GM19438 (cell line): ENCODE measurements at regions not wholly inside any gene's neighbourhood (a gene's known extent, or its start where the extent isn't known, plus 50 kb on each side); places are given as distances from the start of the nearest gene placed in this dataset.

ENCODE experiments used
- ATAC-seq: cut with Tn5 transposase; IDR thresholded peaks from one replicate; pipeline ENCODE4 v1.9.1; 2021; ENCODE audit warnings: low read depth; ENCODE audit not compliant: unreplicated experiment

DNA sequence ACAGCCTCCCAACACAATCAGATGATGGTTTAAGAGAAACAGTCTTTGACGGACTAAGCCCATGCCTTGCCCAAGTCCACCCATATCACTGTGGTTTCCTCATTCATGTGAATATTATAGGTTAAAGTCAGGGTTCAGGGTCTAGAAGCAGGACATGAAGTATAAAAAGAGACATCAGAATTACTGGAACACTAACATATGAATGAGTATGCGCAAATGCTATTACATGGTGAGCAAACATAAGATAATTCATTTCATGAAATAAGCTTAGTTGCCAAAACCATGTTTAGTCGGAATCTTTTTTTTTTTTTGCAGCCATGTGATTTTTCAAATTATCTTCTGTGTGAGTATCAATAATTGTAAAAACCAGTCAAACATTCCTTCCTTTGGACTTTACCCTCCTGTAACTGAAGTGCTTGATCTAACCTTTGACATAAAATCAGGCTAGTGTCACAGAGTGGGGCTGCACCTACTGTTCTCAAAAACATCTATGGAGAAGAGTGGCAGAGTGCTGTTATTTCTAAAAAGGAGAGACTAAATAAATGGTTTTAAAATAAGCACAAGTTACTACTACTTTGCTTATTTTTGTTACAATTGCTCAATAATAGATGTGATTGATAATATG lies 84.9 kb upstream of the NRIP1 start:
- no peak for ATAC-seq

DNA sequence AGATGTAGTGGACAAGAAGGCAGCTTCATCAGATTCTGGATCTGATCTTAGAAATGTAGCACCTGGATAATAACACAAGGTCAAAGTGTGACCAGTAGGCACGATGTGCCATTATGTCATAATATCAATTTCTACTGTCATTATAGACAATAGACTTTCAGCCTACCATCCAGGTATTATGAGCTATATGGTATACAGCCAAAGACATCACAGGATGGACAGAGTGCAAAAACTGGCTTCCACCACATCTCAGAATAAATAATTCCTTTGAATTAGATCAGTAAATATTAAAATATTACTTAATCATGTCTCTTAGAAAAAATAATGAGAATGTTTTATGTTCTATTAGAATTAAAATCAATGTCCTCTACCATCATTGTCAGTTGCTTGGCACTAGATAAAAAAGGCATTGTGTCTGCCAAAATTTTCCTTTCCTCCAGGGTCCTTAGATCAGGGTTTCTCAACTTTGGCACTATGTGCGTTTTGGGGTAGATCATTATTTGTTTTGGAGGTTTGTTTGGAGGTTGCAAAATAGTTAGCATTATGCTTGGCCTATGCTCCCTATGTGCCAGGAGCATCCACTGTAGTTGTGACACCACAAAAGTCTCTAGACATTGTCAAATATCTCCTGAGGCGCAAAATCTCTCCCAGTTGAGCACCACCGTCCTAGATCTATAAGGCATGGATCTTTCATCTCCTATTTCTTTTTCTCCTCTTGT lies 86.7 kb upstream of the NRIP1 start:
- no peak for ATAC-seq

DNA sequence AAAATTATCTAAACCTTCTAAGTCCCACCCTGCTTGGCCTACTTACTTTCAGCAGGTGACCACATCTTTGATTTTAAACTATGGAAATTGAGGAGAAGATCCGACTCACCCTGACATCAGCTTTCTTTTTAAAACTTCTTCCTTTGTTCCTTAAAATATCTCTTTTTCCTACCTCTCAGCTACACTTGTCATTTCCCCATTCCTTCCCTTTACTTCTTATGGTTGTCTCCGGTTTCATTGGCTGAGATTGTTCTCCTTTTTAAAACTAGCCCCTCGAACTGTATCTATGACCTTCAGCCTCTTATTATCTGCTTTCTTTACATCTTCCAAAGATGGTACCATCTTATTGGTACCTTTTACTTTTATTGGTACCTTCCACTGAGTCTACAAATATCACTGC lies 87.8 kb upstream of the NRIP1 start:
- ATAC-seq = no peak

DNA sequence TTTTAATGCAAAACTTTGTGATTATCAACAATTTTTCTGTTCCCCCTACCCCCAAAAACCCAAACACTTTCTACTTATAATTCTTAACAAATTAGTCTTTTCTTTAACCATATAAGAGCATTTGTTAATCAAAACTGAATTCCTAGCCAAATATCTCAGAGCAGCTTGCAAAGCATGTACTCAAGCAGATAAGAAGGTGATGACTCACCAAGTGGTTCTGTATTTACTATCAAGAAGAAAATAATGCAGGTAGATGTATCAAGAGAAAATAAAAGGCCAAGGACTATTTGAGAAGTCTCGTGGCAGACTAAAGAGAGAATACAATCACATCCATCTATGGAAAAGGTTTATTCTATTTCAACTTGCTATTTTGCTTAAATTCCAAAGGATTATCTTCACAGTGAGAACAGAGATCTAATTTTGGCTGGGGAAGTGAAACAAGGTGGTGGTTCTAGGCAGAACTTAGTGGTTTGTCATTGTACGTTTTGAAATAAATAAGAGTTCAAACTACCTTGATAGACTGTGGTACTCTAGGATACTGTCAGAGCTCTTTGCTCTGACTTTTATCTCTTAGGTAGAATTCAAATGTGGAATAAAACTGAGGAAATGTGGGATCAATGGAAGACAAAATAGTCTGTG lies 94.7 kb upstream of the NRIP1 start:
- ATAC-seq = no peak

DNA sequence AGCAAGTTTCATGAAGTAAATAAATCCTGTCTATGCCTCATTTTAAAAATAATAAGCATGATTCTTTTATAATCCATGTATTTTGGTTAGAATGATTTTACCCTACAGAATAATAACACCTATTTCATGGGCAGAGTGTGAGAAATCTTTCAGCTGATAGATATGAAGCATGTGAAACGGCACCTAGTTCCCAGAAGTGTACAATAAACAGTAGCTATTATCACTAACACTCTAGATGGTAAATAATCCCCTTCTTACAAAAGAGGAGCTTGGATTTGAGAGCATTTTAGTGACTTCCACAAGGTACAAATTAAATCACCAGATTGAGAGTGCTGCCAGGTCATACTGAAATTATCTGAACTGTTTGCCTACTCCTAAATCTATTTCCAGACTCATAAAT lies 95.3 kb upstream of the NRIP1 start:
- no peak for ATAC-seq

DNA sequence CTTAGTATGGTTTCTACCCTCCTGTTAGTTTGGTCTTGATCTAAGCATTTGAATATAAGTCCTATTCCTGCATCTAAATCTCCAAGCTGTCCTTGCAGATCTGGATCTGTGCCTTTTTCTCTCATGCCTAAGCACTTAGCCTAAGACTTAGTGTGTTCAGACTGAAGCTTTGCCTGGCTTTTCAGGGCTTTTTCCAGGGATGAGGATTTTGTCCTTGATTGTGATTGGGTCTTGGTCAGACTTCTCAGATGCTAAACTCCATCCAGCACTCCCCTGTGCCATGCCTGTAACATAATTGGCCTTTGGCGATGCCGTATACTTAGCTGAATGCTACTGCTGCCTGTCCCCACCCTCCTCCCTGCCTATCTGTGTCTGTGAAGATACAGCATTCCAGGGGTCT lies 98.1 kb upstream of the NRIP1 start:
- no peak for ATAC-seq

DNA sequence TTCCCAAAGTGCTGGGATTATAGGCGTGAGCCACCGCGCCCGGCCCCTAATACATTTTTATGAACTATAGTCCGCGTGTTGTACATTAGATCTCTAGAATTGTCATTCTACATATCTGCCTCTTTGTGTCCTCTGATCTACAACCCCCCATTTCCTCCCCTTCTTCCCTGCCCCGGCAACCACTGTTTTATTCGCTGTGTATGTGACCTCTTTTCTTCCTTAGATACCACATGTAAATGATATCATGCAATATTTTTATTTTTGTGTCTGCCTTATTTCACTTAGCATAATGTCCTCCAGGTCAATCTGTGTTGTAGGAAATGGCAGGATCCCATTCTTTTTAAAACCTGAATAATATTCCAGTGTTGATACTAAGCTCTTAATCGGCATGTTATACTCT lies 99.5 kb upstream of the NRIP1 start:
- no peak for ATAC-seq

DNA sequence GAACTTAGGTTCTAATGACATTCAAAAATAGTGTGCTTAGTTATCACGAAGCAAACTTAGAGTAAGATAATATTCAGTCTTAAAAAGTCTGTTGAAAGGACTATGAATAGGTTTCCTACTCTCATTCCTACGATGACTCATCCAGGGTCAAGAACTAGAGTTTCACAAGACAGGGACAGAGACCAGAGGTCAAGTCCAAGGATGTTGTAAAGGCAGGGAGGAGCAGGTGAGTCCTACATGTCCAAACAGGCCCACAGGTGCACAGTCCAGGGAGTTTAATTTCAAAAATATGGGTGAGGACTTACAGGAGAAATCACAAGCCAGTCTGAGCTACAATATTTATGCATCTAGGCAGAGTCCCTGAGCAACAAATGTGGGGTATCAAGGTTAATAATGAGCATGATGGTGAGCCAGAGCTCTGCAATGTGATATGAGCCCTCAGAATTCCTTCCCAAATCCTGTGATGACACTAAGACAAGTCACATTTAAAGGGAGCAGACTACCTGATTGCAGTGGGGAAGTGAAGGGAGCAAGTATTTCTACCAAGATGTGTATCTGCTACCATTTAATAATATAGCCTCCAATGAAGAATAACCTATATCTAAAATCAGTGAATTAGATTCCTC lies 100.0 kb upstream of the NRIP1 start:
- ATAC-seq = no peak

DNA sequence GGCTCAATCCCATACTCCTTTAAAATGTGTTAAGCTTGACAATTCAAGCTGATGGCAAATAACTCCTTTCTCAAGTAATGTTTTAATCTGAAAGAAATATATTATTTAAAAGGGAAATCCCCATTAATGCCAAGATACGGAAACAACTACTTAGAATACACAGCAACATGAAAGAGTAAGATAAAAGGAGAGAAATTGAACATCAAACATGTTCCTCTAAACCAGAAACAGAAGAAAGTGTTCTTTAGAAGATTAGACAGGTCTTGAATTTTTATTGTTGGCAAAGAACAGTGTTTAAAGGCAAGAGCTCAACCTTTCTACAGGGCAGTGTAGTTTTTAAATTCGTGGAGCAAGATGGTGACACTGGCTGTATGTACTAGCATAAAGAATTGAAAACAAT lies 105.8 kb upstream of the NRIP1 start:
- no peak for ATAC-seq

DNA sequence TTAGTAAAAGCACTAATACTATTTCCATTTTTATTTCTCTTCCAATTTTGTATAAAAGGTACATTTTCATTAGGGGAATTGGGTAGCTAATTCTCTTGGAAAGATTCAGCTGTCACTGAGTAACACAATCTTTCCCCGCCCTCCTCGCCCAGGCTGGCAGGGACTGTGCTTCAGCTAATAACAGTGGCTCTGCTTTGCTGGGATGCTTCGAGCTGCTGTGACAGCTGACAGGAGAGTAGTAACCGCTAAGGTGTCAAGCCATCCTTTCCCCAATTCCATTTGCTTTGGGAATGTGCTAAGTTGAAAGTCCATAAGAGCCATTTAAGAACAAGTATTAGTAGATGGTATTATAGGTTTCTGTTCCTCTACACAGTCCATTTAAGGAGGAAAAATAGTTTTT lies 106.7 kb upstream of the NRIP1 start:
- no peak for ATAC-seq

DNA sequence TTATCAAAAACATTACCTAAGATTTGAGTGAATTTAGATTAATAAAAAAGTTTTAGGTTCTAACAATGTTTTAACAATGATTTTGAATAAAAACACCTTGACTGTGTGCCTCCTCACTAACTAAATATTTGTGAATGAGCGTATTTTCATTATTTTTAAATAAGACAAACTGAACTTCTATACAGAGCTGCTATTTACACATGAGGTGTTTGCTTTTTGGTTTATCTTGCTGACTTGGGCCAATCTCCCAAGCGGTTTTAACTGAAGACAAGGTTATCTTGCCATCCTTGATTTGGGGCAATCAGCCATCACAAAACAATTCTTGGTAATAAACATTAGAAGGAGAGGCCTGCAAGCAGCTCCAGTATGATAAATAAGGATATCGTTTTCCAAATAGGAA lies 108.2 kb upstream of the NRIP1 start:
- ATAC-seq = no peak

DNA sequence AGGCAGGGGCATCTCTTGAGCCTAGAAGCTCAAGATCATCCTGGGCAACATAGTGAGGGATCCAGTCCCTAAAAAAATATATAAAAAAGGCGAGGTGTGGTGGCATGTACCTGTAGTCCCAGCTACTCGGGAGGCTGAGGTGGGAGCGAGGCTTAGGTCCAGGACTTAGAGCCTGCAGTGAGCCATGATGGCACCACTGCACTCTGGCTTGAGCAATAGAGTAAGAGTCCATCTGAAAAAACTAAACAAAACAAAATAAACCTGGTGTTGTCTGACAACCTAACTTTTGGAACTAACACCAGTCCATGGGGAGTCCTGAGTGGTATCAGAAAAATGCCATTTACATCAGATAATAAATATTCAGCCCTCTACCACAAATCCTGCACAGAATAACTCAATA lies 110.1 kb upstream of the NRIP1 start:
- no peak for ATAC-seq

DNA sequence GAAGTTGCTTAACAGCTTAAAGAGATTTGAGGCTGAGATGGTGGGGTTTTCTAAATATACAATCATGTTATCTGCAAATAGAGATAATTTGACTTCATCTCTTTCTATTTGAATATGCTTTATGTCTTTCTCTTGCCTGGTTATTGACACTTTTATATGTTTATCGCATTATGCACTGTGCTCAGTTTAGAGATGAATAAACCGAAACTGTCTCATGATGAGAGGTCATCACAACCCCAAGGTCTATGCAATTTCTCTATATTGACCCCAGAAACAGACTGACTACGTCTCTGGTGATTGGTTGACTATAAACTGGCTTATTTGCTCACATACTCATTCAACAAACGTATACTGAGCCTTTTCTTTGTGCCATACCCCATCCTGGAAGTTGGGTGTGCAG lies 117.9 kb upstream of the NRIP1 start:
- no peak for ATAC-seq

DNA sequence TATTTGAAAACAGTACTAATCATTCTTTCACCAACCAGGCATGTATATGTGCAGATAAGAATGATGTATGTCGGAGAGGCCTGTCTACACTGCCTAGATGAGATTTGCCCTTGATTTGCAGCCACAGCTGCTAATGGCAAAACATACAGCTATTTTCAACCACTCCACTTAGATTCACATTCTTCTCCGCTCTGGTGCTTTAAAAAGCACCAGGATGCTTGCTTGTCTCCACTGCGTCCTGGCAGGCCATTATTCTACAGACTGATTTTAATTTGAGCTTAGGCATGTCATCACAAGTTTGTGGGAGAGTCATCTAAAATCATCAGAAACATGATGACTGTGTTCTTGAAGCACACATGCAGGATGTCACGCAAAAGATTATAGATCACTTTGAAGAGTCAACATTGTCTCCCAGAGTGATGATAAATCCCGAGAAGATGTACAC lies 119.0 kb upstream of the NRIP1 start:
- ATAC-seq = no peak

DNA sequence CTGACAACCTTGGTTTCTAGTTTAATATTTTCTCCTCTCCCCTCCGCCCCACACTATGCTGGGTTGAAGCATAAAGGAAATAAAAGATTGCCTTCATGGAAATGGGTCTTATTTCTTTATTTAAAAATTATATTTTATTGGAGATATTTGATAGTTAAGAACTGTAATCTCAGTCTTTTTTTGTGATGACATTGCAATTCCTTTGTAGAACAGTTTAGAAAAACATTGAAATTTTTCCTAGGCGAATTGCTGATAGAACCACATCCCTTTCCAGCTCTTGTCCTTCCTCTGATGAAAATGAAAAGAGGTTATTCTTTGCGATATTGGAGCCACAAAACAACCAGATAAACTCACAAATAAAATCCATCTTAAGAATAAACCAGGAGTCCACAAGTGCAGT lies 125.6 kb upstream of the NRIP1 start:
- ATAC-seq = no peak

DNA sequence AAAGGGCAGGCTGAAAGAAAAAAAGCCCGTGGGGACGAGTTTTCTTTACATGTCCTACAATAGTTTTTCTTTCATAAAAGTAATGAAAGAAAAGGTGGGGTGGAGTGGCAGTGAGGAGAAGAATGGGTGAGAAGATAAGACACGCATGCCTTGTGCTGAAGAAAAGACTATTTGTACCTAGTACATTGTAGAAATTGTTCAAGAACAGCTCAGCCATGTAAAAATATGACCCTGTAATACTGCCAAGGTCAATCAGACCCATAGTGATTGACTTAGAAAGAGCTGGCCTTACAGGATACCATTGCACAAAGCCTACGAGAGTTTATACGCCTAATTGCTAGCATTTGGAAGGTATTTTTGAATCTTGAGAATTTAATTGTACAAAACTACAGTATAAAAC lies 126.0 kb upstream of the NRIP1 start:
- no peak for ATAC-seq

DNA sequence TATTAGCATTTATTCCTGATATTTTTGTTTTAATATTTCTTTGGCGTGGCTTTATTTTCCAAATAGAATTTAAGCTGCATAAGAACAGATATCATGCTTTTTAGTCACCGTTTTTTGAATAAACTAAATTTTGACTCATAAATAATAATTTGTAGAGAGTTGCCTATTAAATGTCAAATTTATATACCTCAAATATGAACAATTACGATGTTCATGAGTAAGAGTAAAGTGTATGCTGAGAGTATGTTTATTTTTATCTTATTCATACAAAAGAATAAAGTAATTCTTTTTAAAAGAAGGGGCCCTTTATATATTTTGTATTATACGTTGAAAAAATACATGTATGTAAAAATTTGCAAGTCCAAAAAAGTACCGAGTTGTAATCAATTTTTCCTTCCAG lies 126.5 kb upstream of the NRIP1 start:
- no peak for ATAC-seq

DNA sequence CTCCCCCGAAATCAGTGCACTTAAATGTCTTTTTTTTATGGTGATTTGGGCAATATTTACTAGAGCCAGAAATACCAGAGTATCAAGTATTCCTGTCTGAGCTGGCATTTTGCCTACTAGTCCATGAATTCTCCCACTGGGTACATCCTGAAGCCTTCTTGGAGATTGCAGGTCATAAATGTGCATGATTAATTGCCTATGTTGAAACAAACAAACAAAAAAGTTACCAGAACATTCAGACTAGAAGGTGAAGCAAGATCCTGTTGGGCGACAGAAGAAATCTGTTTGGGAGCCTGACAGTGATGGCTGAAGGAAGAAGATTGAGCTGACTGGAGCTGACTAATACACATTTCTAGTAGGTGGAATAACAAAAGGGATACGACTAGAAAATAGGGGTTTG lies 127.4 kb upstream of the NRIP1 start:
- no peak for ATAC-seq

DNA sequence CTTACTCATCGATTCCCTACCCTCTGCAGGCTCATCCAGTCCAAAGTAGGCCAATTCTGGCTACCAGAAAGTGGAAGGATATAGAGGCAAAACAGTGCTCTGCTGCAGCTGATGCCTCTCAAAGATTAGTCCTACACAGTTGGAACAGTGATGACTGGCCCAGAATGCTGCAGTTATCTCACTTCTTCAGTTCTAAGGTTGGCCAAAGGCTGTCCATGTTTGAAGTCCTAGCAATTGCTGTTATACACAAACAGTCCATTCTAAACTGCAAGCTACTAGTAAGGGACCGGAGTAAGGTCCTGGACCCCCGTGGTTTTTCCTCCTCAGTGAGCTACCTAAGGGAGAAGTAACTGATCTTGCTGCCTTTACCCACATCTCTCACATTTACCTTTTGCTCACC lies 129.1 kb upstream of the NRIP1 start:
- ATAC-seq = no peak

DNA sequence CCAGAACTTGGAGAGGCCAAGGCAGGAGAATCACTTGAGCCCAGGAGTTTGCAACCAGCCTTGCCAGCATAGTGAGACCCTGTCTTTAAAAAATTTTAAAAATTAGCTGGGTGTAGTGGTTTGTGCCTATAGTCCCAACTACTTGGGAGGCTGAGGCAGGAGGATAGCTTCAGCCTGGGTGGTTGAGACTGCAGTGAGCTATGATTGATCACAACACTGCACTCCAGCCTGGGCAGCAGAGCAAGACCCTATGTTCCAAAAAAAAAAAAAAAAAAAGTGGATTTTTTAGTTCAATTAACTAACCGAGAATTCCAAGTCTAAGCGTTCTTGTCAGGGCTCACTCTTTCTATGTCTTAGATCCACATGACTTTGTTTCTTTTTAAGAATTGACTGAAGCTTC lies 130.3 kb upstream of the NRIP1 start:
- no peak for ATAC-seq

DNA sequence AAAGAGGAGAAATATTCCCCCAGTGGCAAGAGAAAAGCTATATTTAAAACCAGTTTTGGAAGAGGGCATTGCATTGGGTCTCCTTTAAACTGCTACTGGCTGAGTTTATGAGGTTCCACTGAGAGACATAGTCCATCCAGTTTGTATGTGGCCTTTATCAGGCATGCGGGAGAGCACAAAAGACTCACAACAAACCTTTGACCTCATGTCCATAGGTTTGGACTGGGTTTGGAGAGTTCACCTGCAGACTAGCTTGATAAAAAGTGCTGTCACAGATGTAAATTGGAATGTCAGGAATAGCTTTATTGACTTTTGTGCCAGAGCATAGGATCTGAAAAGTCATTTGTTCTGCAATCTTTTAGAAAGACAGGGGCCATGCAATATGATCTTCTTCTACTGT lies 131.0 kb upstream of the NRIP1 start:
- no peak for ATAC-seq

DNA sequence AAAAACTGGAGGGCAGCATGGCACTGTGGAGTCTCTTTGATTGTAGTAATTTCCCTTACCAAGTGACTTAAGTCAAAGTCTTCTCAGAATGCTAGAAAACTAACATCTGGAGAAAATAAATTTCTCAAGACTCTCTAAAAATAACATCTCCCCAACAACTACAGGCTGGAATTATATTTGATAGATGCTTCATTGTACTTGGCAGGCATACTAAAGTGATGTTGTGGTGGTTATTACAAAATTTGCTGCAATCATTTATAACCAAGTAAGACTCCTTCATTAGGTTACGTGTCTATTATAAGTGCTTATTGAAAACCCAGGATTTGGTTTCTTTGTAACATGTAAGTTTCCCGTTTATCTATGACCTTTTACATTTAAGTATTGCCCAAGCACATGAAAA lies 132.9 kb upstream of the NRIP1 start:
- no peak for ATAC-seq
